Stimulated activated CD4-positive, alpha-beta T cell treated with anti-CD3 and anti-CD28 coated beads, Interleukin-1b, Interleukin-23, amount 100 ng/mL, for 24 hours (primary cell): ENCODE measurements at regions not wholly inside any gene's neighbourhood (a gene's known extent, or its start where the extent isn't known, plus 50 kb on each side); places are given as distances from the start of the nearest gene placed in this dataset.

Experiments used
- DNase-seq, 4 experiments: peaks; one replicate each; pipeline ENCODE4 v3.0.0-alpha.2; 2020; ENCODE audit warnings: low read depth in 4 of 4, low spot score in 1 of 4

DNA sequence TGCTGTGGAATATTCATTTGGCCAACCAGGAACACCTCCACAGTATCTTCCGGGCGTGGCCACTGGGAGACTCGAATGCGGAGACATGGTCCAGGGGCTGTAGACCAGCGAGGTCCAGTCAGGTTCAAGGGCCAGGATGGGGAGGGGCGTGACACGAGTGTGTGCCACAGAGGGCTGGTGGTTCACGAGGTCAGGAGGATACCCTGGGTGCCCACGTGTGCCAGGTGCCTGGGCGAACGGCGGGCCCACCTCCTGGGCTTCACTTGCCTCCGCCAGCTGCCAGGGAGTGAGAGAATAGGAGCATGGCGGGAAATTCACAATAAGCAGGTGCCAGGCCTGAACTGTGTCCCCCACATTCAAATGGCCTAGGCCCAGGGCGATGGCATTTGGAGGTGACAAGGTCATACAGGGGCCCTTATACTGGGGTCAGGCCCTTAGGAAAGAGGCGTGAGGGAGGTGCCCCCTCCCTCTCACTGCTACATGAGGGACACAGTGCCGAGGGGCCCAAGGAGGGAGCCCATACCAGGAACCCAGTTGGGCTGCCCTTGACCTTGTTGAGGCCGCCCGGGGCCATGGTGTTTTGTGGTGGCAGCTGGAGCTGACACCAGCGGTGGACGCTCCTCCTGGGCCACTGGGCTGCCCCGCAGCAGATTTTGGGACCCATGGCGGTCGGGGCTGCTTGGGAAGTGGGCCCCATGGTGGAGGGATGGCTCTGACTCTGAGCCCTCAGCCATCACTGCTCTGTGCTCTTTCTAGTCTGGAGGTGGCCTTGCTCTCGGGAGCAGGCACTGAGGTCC lies 1268.9 kb downstream of the BRD1 start:
- no peak for DNase-seq

DNA sequence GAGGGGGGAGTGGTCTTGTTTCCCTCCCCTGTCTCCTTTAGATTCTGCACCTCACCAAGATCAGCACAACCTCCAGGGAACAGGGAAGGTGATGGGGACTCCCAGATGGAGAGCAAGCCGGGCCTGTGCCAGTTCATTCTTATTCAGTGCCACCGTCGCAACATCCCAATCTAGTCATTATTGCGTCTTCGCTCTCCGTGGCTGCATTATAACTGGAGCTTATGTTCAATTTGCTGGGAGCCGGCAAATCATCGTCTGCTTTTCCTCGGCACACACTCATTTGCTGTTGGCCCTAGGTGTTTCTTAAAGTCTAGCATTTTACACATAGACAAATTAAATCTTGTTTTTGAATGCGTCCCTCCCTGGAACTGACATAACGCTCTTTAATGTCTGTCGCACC lies 1269.7 kb downstream of the BRD1 start:
- DNase-seq: no peak

DNA sequence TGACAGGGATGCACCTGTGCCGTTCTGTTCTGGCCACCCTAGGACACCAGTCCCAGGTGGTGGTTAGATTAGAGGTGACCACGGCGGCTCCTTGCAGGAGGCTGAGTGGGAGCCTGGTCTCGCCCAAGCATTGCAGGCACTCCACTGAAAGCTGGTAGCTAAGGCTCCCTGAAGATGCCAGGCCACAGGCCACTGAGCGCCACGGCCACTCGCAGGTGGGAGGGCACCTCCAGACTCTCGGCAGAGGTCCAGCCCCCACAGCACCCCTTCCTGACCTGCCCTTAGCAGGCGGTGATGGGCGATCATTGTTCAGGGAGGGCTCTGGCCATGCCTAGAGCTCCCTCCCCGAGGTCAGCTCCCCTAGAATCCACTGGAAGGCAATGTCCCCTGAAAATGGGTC lies 1270.2 kb downstream of the BRD1 start:
- no peak for DNase-seq

DNA sequence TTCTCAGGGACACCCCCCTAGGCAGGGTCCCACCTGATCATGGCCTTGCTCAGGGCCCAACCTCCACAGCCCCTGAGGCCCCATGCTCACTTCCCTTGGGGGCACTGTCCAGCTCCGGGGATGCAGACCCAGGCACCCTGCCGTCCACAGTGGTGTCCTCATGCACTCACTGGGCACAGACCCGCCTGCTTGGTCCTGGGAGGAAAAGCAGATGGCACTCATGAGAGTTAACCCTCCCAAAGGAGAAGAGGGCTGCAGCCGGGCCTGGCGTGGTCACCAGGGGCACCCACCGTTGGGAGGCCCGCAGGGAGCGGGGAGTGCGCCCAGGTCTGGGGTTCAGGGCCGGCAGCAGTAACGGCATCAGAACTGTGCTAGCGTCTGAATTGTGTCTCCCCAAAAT lies 1270.9 kb downstream of the BRD1 start:
- DNase-seq: no peak

DNA sequence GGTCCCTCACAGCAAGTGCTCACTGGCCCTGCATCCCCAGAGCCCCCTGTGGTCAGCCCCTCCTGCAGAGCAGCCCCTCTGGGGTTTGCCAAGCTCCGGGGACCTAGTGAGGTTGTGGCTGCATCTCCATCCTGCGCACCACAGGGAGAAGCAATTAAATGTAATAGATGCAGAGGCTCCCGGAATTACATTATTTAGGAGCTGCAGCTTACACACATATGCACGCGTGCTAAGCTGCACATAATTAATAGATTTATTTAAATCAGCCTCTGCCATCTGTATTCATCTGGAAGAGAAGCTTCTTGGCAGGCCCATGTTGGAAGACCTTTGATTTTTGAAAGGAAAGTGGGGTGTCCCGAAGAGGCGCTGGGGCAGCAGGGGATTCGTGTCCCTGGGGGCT lies 1271.5 kb downstream of the BRD1 start:
- no peak for DNase-seq

- DNase-seq: no peak
These were observed 1272.1 kb downstream of the BRD1 start for GRCh38 chr22:48555606-48556005.

- DNase-seq: no peak
These were observed 1272.6 kb downstream of the BRD1 start for GRCh38 chr22:48554893-48555572.

DNA sequence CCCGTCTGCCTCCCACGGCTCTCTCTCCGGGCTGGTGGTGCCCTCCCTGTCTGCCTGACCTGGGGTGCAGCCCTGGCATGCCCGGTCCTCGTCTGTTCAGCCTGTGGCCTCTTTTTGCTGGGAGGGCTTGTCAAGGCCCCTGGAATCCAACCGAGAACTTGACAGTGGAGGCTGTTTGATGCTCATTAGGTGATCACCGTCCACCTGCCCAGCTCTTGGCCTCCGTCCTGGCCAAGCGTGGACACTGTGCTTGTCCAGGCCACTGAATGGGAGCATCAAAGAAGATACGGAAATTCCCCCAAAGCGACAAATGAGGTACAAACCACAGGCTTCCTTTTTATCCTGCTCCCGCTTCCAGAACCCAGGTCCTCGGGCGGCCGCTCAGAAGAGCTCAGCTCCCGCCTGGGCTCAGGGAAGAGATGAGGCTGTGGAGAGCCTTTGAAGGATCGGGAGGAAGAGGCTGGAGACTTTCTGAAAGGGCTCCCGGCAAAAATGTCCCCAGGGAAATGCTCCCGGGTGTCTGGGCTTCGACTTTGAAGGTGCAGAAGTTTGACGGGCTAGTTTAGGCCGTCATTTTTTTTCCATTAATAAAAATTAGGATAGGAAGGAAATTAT lies 1273.9 kb downstream of the BRD1 start:
- DNase-seq: no peak

GRCh38 chr22:48553119-48553518 lies 1274.6 kb downstream of the BRD1 start:
- DNase-seq: no peak

GRCh38 chr22:48551716-48552268 lies 1275.9 kb downstream of the BRD1 start:
- DNase-seq: no peak

- no peak for DNase-seq
These were observed 1276.6 kb downstream of the BRD1 start for GRCh38 chr22:48551061-48551460.

GRCh38 chr22:48548391-48548790 lies 1279.3 kb downstream of the BRD1 start:
- no peak for DNase-seq

DNA sequence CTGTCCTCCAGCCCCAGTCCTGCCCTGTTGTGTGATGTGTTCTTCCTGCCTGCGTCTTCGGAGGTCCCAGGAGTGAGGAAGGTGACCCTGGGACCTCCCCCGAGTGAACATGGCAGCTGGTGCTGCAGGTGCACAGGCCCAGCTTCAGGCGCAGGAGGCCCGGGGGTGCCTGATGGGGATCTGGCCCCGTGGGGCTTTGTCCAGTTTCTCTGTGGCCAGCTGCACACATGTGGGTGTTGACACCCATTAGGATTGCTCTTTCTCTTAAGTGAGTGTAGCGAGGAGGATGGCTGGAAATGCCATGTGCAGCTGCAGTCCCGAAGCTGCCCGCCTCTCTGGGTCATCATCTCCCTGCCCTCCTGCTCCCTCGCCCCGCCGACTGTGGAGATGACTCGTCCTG lies 1279.7 kb downstream of the BRD1 start:
- no peak for DNase-seq

GRCh38 chr22:48546653-48547424 lies 1280.8 kb downstream of the BRD1 start:
- DNase-seq: no peak

DNA sequence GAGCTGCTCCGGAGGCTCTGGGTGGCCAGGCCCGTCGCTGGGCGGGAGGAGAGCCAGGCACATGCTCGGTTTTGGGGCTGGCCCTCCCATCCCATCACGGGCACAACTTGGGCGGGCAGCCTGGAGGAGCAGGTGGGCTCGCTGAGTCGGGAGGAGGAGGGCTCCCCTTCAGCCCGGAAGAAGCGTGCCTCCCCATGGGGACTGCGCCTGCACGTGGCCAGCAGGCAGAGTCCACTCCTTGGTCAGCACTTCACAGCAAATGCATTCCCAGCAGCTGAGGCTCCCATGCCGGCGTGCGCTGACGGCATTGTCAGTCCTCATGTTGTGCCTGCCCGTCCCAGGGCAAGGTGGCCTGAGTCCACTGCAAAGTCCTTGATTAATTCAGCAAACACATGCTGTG lies 1281.7 kb downstream of the BRD1 start:
- DNase-seq: no peak

GRCh38 chr22:48541401-48542098 lies 1286.1 kb downstream of the BRD1 start:
- DNase-seq: no peak

DNA sequence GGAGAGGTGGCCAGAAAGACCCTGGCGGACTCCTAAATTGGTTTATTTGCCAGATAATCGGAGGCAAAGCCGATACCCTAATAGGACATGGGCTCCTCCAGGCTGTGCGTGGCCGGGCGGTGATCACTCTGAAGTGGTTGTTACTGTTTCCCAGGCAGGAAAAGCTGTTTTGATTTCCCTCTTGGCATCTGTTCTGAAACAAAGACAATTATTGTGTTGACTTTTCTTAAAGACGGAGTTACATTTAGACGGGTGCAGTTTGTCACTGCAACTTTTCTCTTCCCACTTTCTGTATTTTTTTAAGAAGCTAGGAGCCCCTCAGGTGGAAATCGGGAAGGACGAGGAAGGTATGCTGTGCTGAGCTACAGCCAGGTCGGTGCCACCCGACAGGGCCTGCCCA lies 1288.4 kb downstream of the BRD1 start:
- no peak for DNase-seq

DNA sequence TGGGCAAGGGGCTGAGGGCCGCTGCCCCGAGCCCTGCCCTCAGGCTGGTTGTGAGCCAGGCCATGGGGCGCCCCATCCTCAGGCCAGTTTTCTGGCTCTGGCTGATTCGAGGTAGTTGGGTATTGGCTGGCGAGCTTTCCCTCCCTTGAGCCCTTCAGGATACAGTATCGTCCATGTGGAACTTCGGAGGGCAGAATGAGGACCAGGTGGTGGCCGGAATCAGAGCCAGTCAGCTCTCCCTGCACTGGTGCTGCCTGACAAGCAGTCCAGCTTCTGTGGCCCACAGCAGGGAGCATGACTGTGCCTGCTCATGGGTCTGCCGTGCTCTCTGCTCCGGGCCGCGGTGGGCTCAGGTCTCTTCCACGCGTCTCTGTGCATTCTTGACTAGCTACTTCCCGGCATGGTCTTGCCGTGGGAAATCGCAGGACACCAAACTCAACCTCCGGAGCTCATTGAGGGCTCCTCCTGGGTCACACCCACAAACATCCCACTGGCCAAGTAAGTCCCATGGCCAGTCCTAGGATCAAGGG lies 1289.3 kb downstream of the BRD1 start:
- DNase-seq: no peak

- DNase-seq: no peak
These were observed 1290.4 kb downstream of the BRD1 start for GRCh38 chr22:48537343-48537680.

DNA sequence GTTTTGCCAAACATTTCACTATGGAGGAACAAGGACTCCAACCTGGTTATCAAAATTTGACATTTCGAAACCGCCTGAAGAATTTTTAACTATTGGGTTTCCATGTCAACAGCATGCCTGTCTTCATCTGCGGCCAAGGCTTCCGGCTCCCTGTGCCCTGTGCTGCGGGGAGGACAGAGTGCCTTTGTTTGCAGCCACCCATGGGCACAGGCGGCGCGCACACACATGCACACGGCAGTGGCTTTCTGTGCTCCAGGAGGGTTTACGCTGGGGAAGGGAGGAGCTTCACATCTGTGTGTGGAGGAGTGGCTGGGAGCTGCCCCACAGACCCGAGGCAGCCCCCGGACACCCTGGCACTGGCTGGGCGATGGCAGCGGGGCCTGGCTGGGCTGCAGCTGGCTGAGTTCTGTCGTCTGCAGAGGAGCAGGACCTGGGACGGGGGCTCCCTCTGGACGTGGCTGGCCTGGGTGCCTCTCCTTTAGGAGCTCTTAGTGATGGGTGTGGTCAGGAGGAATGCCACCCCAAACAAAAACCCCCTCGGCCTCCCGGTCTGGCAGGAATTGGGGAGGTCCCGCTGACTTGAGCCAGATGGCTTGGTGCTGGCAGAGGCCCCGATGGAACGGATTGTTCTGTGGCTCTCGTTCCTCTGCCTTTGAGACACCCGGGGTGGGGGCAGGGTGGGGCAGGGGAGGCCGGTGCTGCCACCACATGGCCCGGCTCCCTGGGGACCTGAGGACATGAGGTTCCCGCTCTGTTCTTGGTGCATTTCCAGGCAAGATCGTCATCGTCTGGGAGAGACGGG lies 1290.9 kb downstream of the BRD1 start:
- no peak for DNase-seq
